Astrocyte (in vitro differentiated cells and primary cell): ENCODE measurements at regions not wholly inside any gene's neighbourhood (a gene's known extent, or its start where the extent isn't known, plus 50 kb on each side); places are given as distances from the start of the nearest gene placed in this dataset.

Experiments used
- EZH2 ChIP-seq: IDR thresholded peaks from 2 replicates; pipeline ENCODE4 v1.6.1; 2012; ENCODE audit warnings: mild to moderate bottlenecking, low read length, inconsistent platforms; ENCODE audit not compliant: insufficient read depth
- TF ChIP-seq, protein P1 (sequence below): IDR thresholded peaks from 2 replicates; pipeline ENCODE4 v1.5.1; 2011; ENCODE audit warnings: low read depth, mild to moderate bottlenecking, inconsistent platforms, low read length, moderate library complexity; ENCODE audit not compliant: insufficient read depth

GRCh38 chr2:71965530-71965929 lies 182.1 kb downstream of the CYP26B1 start:
- TF ChIP-seq, protein P1, sequence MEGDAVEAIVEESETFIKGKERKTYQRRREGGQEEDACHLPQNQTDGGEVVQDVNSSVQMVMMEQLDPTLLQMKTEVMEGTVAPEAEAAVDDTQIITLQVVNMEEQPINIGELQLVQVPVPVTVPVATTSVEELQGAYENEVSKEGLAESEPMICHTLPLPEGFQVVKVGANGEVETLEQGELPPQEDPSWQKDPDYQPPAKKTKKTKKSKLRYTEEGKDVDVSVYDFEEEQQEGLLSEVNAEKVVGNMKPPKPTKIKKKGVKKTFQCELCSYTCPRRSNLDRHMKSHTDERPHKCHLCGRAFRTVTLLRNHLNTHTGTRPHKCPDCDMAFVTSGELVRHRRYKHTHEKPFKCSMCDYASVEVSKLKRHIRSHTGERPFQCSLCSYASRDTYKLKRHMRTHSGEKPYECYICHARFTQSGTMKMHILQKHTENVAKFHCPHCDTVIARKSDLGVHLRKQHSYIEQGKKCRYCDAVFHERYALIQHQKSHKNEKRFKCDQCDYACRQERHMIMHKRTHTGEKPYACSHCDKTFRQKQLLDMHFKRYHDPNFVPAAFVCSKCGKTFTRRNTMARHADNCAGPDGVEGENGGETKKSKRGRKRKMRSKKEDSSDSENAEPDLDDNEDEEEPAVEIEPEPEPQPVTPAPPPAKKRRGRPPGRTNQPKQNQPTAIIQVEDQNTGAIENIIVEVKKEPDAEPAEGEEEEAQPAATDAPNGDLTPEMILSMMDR, result no peak
- no peak for TF ChIP-seq EZH2
